ENCODE measurements at regions not wholly inside any gene's neighbourhood (a gene's known extent, or its start where the extent isn't known, plus 50 kb on each side); places are given as distances from the start of the nearest gene placed in this dataset.
A peak's percentile ranks its signal among the peaks of the same experiment; 100 is the strongest.

DNA sequence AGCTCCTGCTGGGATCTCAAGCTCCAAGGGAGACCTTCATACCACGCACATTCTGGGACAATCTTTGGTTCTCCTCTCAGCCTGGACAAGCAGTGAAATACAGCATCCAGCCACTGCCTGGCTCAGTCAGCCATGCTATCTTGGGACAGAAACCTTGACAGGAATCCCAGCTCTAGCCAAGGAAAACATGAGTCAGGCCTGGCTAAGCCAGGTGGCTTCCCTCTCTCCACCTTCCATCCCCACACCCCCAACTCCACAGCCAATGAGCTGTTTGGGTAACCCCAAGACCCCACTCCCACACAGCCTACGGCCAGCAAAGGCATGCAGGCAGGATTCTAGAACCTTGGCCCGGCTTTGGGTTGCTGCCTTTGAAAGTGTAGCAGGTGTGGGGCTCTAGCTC is 64.9 kb downstream of the MCFD2 start:
- DNase-seq, result no peak

DNA sequence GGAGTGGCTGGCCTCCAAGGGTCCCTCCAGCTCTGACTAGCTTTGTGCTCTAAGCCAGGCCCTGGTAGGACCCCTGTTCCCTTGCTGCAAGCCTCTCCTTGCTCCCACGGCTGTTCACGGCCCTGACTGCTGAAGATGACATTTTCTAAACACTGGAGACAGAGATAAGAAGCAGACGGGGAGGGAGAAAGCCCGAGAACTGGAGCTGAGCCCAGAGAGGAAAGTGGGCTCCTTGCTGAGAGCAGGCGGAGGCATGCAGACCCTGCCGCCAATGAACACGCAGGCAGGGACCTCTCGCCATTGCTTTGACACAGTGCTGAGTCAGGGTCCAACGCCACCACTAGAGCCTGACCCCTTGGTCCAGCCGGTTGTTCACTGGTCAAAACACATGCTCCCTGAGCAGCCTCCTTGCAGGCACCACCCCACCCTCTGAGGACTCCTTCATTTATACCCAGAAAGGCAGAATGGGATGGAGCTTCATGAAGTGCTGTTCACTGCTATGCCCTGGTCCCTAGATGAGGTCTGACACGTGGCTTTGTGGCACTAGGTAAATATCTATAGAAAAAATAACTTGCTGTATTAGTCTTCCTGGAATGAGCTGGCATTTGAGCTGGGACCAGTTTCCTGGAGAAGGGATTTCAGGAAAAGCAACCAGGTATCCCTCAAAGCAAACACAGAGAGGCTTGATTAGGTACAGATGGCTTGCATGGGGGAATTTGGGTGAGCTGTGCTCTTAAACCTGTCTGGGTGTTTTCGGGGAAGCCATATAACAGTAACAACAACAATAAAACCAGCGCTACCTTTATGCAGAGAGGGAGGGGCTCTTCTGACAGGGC is 65.7 kb downstream of the MCFD2 start:
- no peak for DNase-seq

- DNase-seq, result no peak
These were observed 66.4 kb downstream of the MCFD2 start for GRCh38 chr2:46849046-46849715.

DNA sequence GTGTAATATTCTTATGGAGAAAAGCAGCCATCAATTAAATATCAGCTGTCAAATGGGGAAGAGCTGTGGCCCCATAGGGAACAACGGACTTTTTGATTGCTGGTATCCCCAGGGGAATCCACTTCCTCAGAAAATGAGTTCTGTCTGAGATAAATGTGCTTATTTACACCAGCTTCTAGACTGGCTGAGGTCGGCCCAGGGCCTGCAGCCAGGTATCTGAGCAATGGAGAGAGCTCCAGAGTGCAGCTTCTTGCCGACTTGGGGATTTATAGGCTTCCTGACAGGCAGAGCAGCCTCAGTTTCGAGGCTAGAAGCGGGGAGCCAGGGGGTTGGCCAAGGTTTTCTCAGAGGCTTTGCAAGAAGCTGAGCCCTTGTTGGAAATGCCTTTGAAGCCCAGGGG is 67.2 kb downstream of the MCFD2 start:
- DNase-seq, result no peak

GRCh38 chr2:46847726-46848412 is 67.7 kb downstream of the MCFD2 start:
- DNase-seq, result no peak

DNA sequence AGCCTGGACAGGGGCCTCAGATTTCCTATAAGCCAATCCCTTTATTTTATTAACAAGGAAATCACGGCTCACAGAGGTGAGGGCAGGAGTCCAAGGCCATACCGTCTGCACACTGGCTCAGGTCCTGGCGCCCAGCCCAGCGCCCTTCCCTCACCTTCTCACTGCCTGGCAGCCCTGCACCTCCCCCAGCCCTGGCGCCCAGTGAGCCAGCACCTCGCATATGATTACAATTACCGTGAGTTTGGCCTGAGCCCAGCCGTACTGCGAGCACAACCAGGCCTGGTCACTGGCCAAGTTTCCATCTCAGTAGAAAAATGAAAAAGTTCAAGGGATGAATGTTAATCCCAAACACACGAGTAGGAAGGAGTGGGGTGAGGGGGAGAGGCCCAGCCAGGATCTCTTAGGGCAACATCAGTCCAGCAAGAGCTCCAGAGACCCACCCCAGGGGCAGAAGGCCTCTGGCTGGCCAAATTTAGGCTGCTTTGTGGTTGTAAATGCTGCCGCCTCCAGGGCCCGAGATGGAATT is 68.4 kb downstream of the MCFD2 start:
- DNase-seq, result peak; percentile 62

GRCh38 chr2:46846536-46846935 is 69.1 kb downstream of the MCFD2 start:
- no peak for DNase-seq

DNA sequence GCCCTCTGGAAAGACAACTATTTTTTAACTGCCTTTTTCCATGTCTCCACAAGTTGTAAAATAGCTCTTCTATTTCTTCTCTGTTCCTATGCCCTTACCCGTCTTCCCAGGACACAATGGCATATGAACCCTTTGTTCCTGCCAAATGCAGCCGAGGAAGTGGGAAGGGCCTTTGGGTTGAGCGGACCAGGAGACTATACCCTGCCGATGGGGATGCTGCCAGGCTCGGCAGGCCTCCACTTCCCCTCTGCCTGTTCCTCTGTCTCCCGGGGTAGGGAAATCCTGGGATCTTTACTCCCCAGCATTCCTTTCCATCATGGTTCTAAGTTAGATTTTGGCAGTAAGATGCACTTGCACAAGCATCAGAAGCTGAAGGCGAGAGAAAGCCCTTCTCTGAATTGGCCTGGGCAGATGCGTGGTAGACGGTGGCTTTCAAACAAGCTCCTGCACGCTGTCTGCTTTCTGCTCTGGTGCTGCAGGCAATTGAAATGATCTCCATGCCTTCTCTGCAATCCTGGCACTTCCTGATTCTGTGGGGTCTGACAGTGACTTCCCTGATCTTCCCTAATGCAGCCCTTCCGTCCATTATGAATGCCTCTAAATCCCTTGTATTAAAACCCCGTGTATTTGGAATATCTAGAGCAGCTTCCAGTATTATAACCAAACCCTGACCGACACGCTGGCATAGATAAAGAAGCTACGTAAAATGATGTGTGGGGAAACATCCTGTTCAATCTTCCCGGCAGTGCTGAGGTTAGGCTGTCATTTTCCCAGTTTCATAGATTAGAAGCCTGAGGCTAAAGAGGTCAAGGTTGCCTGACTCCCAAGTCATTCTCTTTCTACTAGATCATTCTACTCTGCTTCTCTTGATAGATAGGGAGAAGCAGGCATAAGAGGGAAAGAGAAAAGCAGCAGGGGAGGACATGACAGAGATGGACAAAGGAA is 69.8 kb downstream of the MCFD2 start:
- DNase-seq, result no peak

GRCh38 chr2:46844443-46844842 is 71.2 kb downstream of the MCFD2 start:
- DNase-seq, result no peak

DNA sequence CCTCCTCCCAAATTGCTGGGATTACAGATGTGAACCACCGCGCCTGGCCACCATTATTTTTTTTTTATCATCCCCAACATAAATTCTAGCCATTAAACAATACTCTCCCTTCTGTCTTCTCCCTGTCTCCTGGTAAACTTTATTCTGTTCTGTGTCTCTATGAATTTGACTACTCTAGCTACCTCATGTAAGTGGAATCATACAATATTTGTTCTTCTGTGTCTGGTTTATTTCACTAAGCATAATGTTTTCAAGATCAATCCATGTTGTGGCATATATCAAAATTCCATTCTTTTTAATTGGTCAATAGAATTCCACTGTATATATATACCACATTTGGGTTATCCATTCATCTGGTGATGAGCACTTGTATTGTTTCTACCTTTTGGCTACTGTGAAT is 71.6 kb downstream of the MCFD2 start:
- no peak for DNase-seq

DNA sequence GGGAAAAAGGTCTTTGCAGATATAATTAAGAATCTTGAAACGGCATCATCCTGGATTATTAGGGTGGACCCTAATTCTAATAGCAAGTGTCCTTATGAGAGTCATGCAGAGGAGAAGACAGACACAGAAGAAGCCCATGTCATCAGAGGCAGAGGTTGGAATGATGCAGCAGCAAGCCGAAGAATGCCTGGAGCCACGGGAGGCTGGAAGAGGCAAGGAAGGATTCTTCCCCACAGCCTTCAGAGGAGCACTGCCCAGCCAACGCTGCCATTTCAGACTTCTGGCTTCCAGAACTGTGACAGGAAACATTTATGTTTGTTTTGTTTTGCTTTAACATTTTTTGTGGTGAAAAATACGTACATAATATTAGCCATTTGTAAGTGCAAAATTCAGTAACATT is 72.3 kb downstream of the MCFD2 start:
- DNase-seq, result no peak

- DNase-seq, result no peak
These were observed 72.7 kb downstream of the MCFD2 start for GRCh38 chr2:46842876-46843275.

GRCh38 chr2:46841621-46842020 is 74.0 kb downstream of the MCFD2 start:
- DNase-seq, result no peak

DNA sequence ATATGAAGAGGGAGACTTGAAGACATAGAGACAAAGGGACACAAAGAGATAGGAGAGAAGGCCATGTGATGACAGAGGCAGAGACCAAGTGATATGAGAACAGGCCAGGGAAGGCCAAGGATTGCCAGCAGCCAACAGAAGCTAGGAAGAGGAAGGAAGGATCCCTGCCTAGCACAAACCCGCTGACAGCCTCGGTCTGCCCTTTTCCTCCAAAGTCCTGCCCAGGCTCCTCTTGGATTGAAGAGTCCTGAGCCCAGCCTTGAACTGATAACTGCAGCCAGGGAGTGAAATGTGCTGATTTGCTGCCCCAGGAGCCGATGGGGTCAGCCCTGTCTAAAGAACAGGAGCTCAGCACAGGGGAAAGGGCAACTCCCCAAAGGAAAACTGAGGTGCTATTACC is 76.6 kb downstream of the MCFD2 start:
- no peak for DNase-seq

GRCh38 chr2:46837704-46838103 is 77.9 kb downstream of the MCFD2 start:
- no peak for DNase-seq

DNA sequence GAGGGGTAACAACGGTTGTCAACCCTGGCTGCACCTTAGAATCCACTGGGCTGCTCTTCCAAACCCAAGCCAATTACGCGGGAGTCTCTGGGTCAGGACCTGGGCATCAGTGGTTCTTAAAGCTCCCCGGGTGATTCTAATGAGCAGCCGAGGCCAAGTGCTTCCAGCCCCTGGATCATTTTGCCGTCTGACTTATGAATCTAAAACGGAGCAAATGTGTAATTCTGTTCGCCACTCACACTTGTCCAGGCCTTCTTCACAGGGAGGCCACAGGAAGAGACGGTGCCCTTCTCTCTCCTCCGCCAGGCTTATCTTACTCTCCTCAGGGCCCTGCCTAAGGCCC is 78.5 kb downstream of the MCFD2 start:
- DNase-seq, result no peak

DNA sequence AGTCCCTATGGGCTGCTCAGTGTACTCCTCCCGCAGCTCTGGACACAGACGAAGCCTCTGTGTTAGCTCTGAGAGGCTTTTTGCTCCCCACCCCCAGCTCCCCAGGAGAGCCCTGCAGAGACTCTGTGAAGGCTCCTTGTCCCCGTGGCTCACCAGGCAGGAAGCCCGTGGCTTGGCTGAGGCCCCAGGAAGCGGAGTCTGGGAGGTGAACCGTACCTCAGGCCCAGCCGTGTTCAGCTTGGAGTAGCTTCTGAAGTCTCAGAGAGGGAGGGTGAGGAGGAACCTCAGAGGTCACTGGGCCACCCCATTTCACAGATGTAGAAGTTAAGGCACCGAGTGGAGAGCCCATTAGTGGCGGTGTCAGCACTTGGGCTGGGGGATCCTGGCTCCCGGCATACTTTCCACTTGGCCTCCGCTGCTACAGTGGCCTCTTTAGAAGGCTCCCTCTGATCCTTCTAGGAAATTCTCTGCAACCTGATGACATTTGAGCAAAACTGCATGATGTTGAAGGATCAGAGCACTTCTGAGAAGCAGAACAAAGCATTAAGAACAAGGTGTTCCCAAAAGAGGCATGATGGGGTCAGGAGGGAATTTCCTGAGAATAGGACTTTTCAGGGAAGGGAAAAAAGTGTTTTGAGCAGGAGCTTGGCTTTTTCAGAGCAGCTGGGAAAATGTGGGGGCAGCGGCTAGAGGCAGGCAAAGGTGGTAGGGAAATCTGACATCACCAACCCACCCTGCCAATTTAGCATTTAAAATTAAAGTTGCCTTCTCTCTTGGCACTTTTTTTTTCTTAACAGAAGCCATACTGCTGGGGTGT is 79.1 kb downstream of the MCFD2 start:
- no peak for DNase-seq

GRCh38 chr2:46835520-46835919 is 80.1 kb downstream of the MCFD2 start:
- DNase-seq, result no peak

DNA sequence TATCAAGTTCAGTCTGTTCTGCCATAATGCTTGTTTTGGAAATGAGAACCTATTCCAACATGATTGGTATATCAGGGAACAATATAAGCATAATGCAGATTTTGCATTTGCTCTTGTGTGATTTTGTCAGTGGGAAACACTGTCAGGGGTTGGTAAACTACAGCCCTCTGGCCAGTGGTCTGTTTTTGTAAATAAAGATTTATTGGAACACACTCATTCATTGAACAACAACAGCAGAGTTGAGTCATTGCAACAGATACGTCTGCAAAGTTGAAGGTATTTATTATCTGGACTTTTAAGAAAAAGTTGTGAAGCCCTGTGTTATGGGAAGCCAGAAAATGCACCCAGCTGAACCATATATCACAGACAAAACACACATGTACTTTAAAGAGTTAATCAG is 83.1 kb downstream of the MCFD2 start:
- DNase-seq, result no peak

DNA sequence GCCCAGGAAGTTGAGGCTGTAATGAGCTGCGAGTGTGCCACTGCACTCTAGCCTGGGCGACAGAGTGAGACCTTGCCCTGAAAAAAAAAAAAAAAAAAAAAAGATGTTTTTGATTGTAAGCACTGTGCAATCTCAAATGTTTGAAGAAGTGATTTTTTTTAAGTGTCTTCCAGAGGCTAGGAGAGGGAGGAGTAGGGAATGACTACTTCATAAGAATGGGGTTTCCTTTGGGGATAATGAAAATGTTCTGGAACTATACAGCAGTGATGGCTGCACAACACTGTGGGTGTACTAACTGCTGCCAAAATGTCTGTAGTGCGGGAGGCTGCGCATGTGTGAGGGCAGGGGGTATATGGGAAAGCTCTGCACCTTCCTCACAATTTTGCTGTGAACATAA is 83.7 kb downstream of the MCFD2 start:
- no peak for DNase-seq

DNA sequence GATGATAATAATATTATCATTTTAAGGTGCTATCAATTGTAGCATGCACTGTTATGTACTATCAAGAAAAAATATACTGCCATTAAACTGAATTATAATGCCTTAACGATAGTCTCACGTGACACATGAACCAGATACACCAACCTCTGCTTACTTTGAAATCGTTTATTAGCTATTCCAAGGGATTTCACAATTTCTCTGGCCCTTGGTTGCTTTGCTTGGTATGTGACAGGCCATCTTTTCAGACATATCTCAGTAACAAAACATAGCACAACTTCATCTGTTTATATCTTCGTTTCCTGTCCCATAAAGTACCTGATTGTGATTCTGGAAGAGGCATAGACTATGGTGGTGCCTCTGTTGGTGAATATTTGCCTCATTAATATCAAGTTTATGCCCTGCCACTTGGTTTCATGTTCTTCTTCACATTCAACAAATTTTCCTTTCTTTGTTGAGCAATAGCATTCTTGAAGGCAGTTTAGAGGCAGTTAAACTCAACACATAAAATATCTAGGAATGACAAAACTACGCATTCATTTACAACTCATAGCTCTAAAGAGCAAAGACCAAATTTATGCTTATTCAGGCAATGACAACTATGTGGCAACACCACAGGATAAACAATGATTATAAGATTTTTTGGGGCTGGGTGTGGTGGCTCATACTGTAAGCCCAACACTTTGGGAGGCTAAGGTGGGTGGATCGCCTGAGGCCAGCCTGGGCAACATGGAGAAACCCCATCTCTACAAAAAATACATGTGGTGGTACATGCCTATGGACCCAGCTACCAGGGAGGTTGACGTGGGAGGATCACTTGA is 84.3 kb downstream of the MCFD2 start:
- no peak for DNase-seq
